GM21423 (cell line): ENCODE measurements at regions not wholly inside any gene's neighbourhood (a gene's known extent, or its start where the extent isn't known, plus 50 kb on each side); places are given as distances from the start of the nearest gene placed in this dataset.

Source experiments
- ATAC-seq: cut with Tn5 transposase; IDR thresholded peaks from one replicate; pipeline ENCODE4 v1.9.1; 2021; ENCODE audit warnings: mild to moderate bottlenecking, moderate library complexity; ENCODE audit not compliant: unreplicated experiment

DNA sequence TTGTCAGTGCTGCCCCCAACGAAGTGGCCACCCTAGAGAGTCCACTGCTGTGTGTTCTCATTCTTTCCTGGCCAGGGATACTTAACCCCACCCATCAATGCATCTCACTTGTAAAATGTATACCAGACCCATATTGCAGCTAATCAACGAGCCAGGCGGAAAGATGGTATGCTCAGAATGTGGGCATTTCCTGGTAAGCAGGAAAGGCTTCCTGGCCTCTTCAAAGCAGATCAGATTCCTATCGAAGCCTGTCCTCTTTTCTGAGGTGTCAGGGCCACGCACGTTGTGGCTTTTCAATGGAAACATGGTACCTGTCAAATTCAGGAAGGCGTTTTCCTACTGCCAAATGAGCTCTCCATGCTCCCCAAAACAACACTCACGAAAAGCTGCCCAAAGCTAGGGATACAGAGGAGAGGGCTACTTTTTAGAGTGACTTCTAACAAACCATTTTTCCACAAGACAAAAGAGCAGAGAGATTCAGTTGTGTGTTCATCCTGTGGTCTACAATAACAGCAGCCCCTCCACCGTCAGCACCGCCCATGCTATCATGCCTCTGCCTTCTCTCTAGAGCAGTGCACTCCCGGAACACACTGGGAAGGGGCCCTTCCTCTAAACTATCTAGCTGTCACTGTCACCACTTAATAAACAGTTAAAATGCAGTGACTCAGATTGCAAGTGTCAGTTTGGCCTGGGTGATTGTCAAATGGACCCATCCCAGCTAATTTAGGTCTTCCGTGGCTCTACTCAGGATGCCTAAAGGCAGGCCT, 535.1 kb downstream of the RNF144A start:
- ATAC-seq: no peak

DNA sequence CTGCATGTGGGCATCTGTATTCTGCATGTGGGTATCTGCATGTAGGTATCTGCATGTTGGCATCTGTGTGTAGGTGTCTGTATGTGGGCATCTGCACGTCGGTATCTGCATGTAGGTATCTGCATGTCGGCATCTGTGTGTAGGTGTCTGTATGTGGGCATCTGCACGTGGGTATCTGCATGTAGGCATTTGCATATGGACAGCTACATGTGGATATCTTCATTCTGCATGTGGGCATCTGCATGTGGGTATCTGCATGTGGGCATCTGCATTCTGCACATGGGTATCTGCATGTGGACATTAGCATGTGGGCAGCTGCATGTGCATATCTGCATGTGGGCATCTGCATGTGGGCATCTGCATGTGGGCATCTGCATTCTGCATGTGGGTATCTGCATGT, 537.4 kb downstream of the RNF144A start:
- no peak for ATAC-seq

- ATAC-seq: no peak
These were observed 539.5 kb downstream of the RNF144A start for GRCh38 chr2:7456762-7457161.

GRCh38 chr2:7458066-7458465, 540.9 kb downstream of the RNF144A start:
- no peak for ATAC-seq

DNA sequence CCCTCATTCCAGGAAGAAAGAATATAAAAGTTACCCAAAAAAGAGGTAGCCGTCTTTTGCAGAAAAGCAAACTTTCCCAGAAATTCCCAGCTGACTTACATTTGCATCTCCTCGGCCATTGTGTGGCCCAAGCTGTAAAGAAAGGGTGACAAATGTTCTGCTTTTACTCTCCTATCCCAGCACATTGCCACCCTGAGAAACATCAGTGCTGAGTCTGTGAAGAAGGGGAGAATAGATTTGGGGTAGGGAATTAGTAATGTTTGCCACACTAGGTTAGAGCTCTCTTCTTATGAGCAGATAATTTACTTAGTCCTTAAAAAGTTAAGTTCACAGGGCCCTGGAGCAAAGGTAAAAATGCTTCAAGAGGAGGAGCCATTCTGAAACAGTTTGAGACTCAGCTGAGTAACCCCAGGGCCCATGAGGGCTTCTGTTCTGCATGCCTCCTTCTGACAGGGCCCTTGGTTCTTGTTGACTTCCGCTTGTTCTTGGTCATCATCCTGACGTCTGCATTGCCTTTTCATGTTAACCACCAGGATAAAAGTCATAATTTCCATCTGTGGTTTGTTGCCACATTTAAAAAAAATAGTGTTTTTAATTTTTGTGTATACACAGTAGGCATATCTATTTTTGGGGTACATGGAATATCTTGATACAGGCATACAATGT, 550.7 kb downstream of the RNF144A start:
- no peak for ATAC-seq

GRCh38 chr2:7468448-7468828, 551.2 kb downstream of the RNF144A start:
- no peak for ATAC-seq

- no peak for ATAC-seq
These were observed 551.7 kb downstream of the RNF144A start for GRCh38 chr2:7468955-7469354.

- no peak for ATAC-seq
These were observed 554.0 kb downstream of the RNF144A start for GRCh38 chr2:7471185-7471584.

- ATAC-seq: no peak
These were observed 555.3 kb downstream of the RNF144A start for GRCh38 chr2:7472465-7472864.

DNA sequence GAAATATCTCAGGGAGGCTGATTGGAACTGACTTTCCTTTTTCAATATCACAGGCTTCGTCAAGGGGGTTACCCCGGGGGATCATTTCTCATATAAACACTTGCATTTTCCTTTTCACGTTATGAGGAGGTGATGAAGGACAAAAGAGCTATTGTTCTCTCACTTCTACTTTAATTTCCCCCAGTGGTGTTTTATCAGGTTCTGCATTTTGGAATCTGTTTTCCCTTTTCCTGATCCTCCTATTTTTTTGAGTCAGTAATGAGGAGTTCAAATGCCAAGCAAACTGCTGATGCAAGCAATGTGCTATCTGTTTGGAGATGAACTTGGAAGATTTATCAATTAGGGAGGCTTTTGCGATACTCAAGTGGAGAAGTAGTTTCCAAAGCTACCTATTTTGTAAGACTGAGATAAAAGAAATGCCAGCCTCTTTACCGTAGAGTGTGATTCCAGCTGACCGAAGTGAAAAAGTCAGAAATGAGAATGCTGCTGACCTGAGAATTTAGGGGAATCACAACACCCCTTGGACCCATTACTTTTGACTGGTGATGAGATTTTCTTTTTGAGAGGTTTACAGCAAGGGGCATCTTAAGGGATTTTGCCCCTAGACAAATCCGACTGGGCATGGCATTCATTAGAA, 556.0 kb downstream of the RNF144A start:
- ATAC-seq: no peak

GRCh38 chr2:7476371-7476770, 559.2 kb downstream of the RNF144A start:
- no peak for ATAC-seq

DNA sequence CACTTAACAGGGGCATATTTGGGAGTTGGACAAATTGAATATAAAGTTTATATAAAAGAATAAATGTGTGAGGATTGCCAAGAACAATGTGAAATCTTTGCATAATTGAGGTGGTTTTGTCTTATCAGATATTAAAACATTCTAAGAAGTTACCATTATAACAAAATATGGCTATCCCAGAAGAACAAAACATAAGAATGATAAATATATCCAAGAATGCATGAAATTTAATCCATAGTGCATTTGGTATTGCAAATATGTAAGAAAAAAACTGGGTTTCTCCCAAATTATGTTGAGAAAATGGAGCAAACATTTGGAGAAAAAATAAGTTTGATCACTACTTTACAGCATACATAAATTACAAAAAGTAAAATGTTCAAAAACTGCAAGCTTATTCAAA, 562.4 kb downstream of the RNF144A start:
- ATAC-seq: no peak

- ATAC-seq: no peak
These were observed 563.2 kb downstream of the RNF144A start for GRCh38 chr2:7480431-7480830.

- no peak for ATAC-seq
These were observed 573.5 kb downstream of the RNF144A start for GRCh38 chr2:7490672-7491071.

DNA sequence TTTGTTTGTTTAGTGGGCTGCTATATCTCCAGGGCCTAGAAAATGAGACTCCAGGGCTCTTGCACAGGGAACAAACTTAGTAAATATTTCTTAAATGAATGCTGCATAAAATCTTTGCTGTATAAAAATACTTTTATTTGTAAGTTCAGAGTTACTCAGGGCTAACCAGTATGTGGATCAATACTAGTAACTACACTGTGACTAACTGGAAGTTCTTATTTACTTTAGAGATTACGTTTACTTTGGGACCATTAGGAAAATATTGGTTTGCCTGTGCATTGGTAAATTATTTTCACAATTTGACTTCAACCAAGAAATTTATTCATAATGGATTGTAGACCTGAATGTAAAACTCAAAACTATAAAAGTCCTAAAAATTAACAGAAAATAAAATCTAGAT, 575.5 kb downstream of the RNF144A start:
- no peak for ATAC-seq

GRCh38 chr2:7497178-7497577, 580.0 kb downstream of the RNF144A start:
- no peak for ATAC-seq

DNA sequence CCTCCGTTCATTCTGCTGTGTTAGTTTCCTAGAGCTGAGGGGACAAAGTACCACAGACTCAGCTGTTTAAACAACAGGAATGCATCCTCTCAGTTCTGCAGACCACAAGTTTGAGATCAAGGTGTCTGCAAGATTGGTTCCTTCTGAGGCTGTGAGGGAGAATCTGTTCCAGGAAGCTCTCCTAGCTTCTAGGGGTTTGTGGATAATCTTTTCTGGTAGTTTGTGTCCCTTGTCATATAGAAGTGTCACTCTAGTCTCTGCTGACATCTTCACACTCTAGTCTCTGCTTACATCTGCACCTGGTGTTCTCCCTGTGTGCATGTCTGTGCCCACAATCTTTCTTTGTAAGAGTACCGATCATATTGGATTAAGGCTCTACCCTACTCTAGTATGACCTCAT, 581.8 kb downstream of the RNF144A start:
- no peak for ATAC-seq

- no peak for ATAC-seq
These were observed 585.1 kb downstream of the RNF144A start for GRCh38 chr2:7502336-7502735.

DNA sequence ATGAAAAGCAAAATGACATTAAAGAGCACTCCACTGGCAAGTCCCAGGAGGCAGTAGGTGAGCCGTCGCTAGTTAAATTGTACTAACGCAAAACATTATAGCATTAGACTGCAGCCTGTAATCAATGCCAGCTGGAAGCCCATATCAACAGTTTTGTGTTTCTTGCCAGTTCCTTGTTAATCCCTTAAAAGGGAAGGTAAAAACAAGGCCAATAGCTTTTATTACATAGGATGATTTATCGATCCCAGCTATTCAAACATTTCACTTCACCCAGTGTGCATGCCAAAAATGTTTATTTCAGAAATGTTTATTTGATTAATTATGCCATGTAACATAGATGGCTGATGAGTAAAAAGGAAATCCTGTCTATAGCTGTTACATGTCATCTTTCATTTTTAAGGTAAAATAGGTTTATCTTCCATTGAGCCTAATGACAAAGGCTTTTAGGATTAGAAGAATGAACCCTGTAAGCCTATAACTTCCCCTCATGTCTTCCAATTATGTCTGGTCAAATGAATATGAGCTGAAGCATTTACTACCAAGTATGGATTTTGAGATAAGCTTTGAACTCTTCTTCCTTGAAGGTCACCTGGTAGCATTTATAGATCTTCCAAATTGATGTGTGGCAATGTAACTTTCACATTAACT, 591.2 kb downstream of the RNF144A start:
- no peak for ATAC-seq

DNA sequence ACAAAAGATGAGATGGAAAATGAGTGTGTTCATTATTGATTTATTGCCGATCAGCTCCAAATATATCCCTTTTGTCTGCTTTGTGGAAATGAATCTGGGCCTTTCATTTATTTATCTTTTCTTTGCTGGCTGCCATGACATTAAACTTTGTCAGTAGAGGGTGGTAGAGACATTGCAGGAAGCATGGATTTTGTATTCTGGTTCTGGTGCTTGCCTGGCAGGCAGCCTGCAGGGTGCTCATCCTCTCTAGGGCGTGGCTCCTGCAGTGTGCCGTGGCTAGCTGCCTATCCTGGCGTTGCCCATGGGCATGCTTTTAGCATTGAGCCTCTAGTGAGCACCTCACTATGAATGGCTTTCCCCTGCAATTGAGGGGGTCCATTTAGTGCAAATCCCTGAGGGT, 593.1 kb downstream of the RNF144A start:
- no peak for ATAC-seq

GRCh38 chr2:7513834-7514233, 596.6 kb downstream of the RNF144A start:
- ATAC-seq: no peak

GRCh38 chr2:7515327-7515726, 598.1 kb downstream of the RNF144A start:
- no peak for ATAC-seq
